Left forelimb (tissue), 1 donor: ENCODE measurements at regions not wholly inside any gene's neighbourhood (a gene's known extent, or its start where the extent isn't known, plus 50 kb on each side); places are given as distances from the start of the nearest gene placed in this dataset.

Experiments used
- DNase-seq: peaks from one replicate; pipeline ENCODE4 v3.0.0-alpha.2; 2018; ENCODE audit warnings: low spot score

GRCh38 chr9:1267141-1267570, 217.0 kb downstream of the DMRT2 start:
- DNase-seq, result no peak

GRCh38 chr9:1267581-1267980, 217.4 kb downstream of the DMRT2 start:
- DNase-seq, result no peak

GRCh38 chr9:1269533-1270315, 219.6 kb downstream of the DMRT2 start:
- DNase-seq, result no peak

GRCh38 chr9:1271367-1271766, 221.2 kb downstream of the DMRT2 start:
- DNase-seq, result no peak

- no peak for DNase-seq
Measured at GRCh38 chr9:1271786-1272185, 221.6 kb downstream of the DMRT2 start.

- no peak for DNase-seq
Measured at GRCh38 chr9:1272488-1272887, 222.3 kb downstream of the DMRT2 start.

GRCh38 chr9:1273859-1274258, 223.7 kb downstream of the DMRT2 start:
- no peak for DNase-seq

GRCh38 chr9:1274334-1274733, 224.2 kb downstream of the DMRT2 start:
- no peak for DNase-seq

- DNase-seq, result no peak
Measured at GRCh38 chr9:1276474-1276873, 226.3 kb downstream of the DMRT2 start.

- no peak for DNase-seq
Measured at GRCh38 chr9:1284727-1285126, 234.6 kb downstream of the DMRT2 start.

- no peak for DNase-seq
Measured at GRCh38 chr9:1285526-1285925, 235.4 kb downstream of the DMRT2 start.

- DNase-seq, result no peak
Measured at GRCh38 chr9:1292384-1292783, 242.2 kb downstream of the DMRT2 start.

- DNase-seq, result no peak
Measured at GRCh38 chr9:1294641-1295258, 244.6 kb downstream of the DMRT2 start.

- no peak for DNase-seq
Measured at GRCh38 chr9:1296331-1296730, 246.2 kb downstream of the DMRT2 start.

- DNase-seq, result no peak
Measured at GRCh38 chr9:1298046-1298445, 247.9 kb downstream of the DMRT2 start.

- DNase-seq, result no peak
Measured at GRCh38 chr9:1300941-1301340, 250.8 kb downstream of the DMRT2 start.

- no peak for DNase-seq
Measured at GRCh38 chr9:1303932-1304331, 253.8 kb downstream of the DMRT2 start.

- DNase-seq, result no peak
Measured at GRCh38 chr9:1311462-1312042, 261.4 kb downstream of the DMRT2 start.

GRCh38 chr9:1319436-1319835, 269.3 kb downstream of the DMRT2 start:
- DNase-seq, result no peak

GRCh38 chr9:1320051-1320557, 269.9 kb downstream of the DMRT2 start:
- DNase-seq, result no peak

- DNase-seq, result no peak
Measured at GRCh38 chr9:1320607-1321195, 270.5 kb downstream of the DMRT2 start.

- DNase-seq, result no peak
Measured at GRCh38 chr9:1327467-1327866, 277.3 kb downstream of the DMRT2 start.

- no peak for DNase-seq
Measured at GRCh38 chr9:1328341-1328740, 278.2 kb downstream of the DMRT2 start.
